Transverse colon (tissue), 4 donors: ENCODE measurements at regions not wholly inside any gene's neighbourhood (a gene's known extent, or its start where the extent isn't known, plus 50 kb on each side); places are given as distances from the start of the nearest gene placed in this dataset.

Experiments
- DNase-seq: peaks from one replicate; pipeline ENCODE4 v3.0.0-alpha.2; 2019
- H3K27ac ChIP-seq, 4 donors: fragments of 200-600 bp; sonication (generic); 2 replicates each; pipeline ENCODE4 v1.5.1; 2016 to 2018; ENCODE audit warnings: inconsistent platforms in 4 of 4
- H3K27me3 ChIP-seq: fragments of 200-600 bp; sonication (generic); 2 replicates; pipeline ENCODE4 v1.5.1; 2017; ENCODE audit warnings: inconsistent platforms
- H3K36me3 ChIP-seq, 4 donors: fragments of 200-600 bp; sonication (generic); 2 replicates each; pipeline ENCODE4 v1.5.1; 2017 to 2019; ENCODE audit warnings: inconsistent platforms in 4 of 4
- H3K4me1 ChIP-seq, 4 donors: fragments of 200-600 bp; sonication (generic); 2 replicates each; pipeline ENCODE4 v1.5.1; 2017 to 2020; ENCODE audit warnings: inconsistent platforms in 4 of 4
- H3K4me3 ChIP-seq, 4 donors: fragments of 200-600 bp; sonication (generic); 1 replicate in 1 of 4; 2 replicates in 3 of 4; pipeline versions ENCODE4 v1.5.1 to v1.6.1; 2017 to 2019; ENCODE audit warnings: inconsistent platforms in 4 of 4
- H3K9me3 ChIP-seq, 2 donors: fragments of 200-600 bp; sonication (generic); 2 replicates each; pipeline ENCODE4 v1.5.1; 2017 to 2019; ENCODE audit warnings: inconsistent platforms in 2 of 2
- CTCF ChIP-seq, 5 experiments: fragments of 200-600 bp in 3 of 5; fragments of 450-650 bp in 2 of 5; sonication (generic) in 3 of 5; IDR thresholded peaks; 1 replicate in 2 of 5; 2 replicates in 3 of 5; pipeline ENCODE4 v1.5.1; 2016 to 2017; ENCODE audit warnings: antibody characterized with exemption in 5 of 5, inconsistent platforms in 3 of 5, mild to moderate bottlenecking in 2 of 5, moderate library complexity in 1 of 5
- EP300 ChIP-seq: sonication (generic); formaldehyde crosslinking; IDR thresholded peaks from one replicate; pipeline ENCODE4 v1.6.1; 2017; ENCODE audit warnings: antibody characterized with exemption, low read depth
- POLR2A ChIP-seq: fragments of 450-650 bp; IDR thresholded peaks from one replicate; pipeline ENCODE4 v1.6.1; 2016; ENCODE audit warnings: antibody characterized with exemption, mild to moderate bottlenecking, moderate library complexity
- POLR2AphosphoS5 ChIP-seq, 3 donors: sonication (generic); formaldehyde crosslinking; IDR thresholded peaks; one replicate each; pipeline ENCODE4 v1.6.1; 2016; ENCODE audit warnings: antibody characterized with exemption in 3 of 3
- WGBS, 2 donors: methylation state at CpG; one replicate each; pipeline ENCODE4 v1.1.5; 2018; ENCODE audit warnings: low coverage in 1 of 2; 5-methylcytosine and 5-hydroxymethylcytosine counted together
- in situ Hi-C, 4 donors: fragments of 200-750 bp; cut with MboI; loops; one replicate each; pipeline versions ENCODE4 v1.15.0 to v1.15.1; 2017; ENCODE audit warnings: low sequenced_read_pairs in 3 of 4, low pct_ligation_motif_present in 1 of 4, low pct_unique_long_range_greater_than_20kb in 1 of 4
- intact Hi-C: fragments of 100-400 bp; cut with DNase I; formaldehyde crosslinking; loops from one replicate; pipeline ENCODE4 v1.15.1; 2023; ENCODE audit warnings: low total_unique reads

GRCh38 chr9:26243726-26244125 lies 565.5 kb upstream of the TUSC1 start:
- H3K9me3 ChIP-seq = no peaks in the 10 kb centered on the region
- H3K4me1 ChIP-seq = no peaks in the 10 kb centered on the region
- intact Hi-C loops (no loop called here), in situ Hi-C loops (no loop called here)
- no peak for DNase-seq
- H3K27me3 ChIP-seq = no peaks in the 10 kb centered on the region
- WGBS, 2 donors = 47 to 48% methylated on average over 4 of the region's 4 CpGs
- H3K27ac ChIP-seq = no peak overlapping the region
- H3K36me3 ChIP-seq = no peaks in the 10 kb centered on the region
- H3K4me3 ChIP-seq = no peak overlapping the region
- TF ChIP-seq EP300 = no peak
- TF ChIP-seq CTCF (IDR thresholded peaks at IDR 0.05) = no peak
- TF ChIP-seq POLR2AphosphoS5 (IDR thresholded peaks at IDR 0.05) = no peak
- no peak for TF ChIP-seq POLR2A

GRCh38 chr9:26243029-26243697 lies 564.9 kb upstream of the TUSC1 start:
- Histone ChIP-seq H3K27me3 (no peaks in the 10 kb centered on the region), H3K27ac (no peak overlapping the region), H3K9me3 (no peaks in the 10 kb centered on the region), H3K36me3 (no peaks in the 10 kb centered on the region), H3K4me1 (no peaks in the 10 kb centered on the region), H3K4me3 (no peak overlapping the region)
- no peak for TF ChIP-seq EP300
- TF ChIP-seq POLR2AphosphoS5 (IDR thresholded peaks at IDR 0.05) = no peak
- TF ChIP-seq CTCF (IDR thresholded peaks at IDR 0.05) = no peak
- TF ChIP-seq POLR2A = no peak
- intact Hi-C loops = no loop called here
- in situ Hi-C loops = no loop called here
- DNase-seq = no peak
- 67 to 70% methylated on average over 4 of the region's 4 CpGs for WGBS, 2 donors

GRCh38 chr9:26240020-26240419 lies 561.8 kb upstream of the TUSC1 start:
- intact Hi-C loops = no loop called here

GRCh38 chr9:26237256-26237655 lies 559.0 kb upstream of the TUSC1 start:
- no peak for TF ChIP-seq EP300
- TF ChIP-seq POLR2AphosphoS5 (IDR thresholded peaks at IDR 0.05) = no peak
- no peak for TF ChIP-seq CTCF (IDR thresholded peaks at IDR 0.05)
- no peak for TF ChIP-seq POLR2A
- Histone ChIP-seq H3K27me3 (no peaks in the 10 kb centered on the region), H3K27ac (no peak overlapping the region), H3K4me1 (no peaks in the 10 kb centered on the region), H3K9me3 (no peaks in the 10 kb centered on the region), H3K4me3 (no peak overlapping the region), H3K36me3 (no peaks in the 10 kb centered on the region)
- no peak for DNase-seq
- intact Hi-C loops = no loop called here
- WGBS, 2 donors = 40 to 53% methylated on average over 1 to 3 of the region's 3 CpGs
- in situ Hi-C loops = no loop called here

More at GRCh38 chr9:26240020-26240419, 561.8 kb upstream of the TUSC1 start:
- H3K4me1 ChIP-seq = no peaks in the 10 kb centered on the region
- H3K4me3 ChIP-seq = no peak overlapping the region
- TF ChIP-seq EP300 = no peak
- TF ChIP-seq POLR2A = no peak
- TF ChIP-seq CTCF (IDR thresholded peaks at IDR 0.05) = no peak
- TF ChIP-seq POLR2AphosphoS5 (IDR thresholded peaks at IDR 0.05) = no peak
- no peaks in the 10 kb centered on the region for H3K27me3 ChIP-seq
- in situ Hi-C loops = no loop called here
- no peak overlapping the region for H3K27ac ChIP-seq
- no peaks in the 10 kb centered on the region for H3K36me3 ChIP-seq
- H3K9me3 ChIP-seq = no peaks in the 10 kb centered on the region
- 58 to 70% methylated on average over 2 of the region's 2 CpGs for WGBS, 2 donors
- no peak for DNase-seq
